ENCODE measurements at regions not wholly inside any gene's neighbourhood (a gene's known extent, or its start where the extent isn't known, plus 50 kb on each side); places are given as distances from the start of the nearest gene placed in this dataset.
"Not testable (repeated sequence)": the region's sequence is repeated elsewhere in the genome, so short reads cannot be mapped to it uniquely, and the experiment has no call there.

DNA sequence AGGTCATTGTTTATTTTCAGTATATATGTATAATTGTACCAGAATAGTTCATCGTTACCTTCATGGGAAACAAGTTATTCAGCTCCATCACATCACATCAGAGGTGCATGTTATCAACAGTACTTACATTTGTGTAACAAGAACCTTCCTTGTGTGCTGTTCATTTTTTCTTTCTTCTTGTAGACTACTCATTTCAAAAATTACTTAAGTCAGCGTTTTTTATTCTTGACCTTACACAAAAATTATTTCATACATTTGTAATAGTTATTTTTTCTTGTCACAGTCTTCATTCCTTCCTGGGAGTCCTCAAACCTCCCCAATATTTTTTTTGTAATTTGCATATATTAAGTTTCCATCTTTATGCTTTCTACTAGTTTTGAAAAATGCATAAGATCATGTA, 725.7 kb upstream of the ADGRB3 start:
- TF ChIP-seq, protein P1, sequence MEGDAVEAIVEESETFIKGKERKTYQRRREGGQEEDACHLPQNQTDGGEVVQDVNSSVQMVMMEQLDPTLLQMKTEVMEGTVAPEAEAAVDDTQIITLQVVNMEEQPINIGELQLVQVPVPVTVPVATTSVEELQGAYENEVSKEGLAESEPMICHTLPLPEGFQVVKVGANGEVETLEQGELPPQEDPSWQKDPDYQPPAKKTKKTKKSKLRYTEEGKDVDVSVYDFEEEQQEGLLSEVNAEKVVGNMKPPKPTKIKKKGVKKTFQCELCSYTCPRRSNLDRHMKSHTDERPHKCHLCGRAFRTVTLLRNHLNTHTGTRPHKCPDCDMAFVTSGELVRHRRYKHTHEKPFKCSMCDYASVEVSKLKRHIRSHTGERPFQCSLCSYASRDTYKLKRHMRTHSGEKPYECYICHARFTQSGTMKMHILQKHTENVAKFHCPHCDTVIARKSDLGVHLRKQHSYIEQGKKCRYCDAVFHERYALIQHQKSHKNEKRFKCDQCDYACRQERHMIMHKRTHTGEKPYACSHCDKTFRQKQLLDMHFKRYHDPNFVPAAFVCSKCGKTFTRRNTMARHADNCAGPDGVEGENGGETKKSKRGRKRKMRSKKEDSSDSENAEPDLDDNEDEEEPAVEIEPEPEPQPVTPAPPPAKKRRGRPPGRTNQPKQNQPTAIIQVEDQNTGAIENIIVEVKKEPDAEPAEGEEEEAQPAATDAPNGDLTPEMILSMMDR (IDR thresholded peaks at IDR 0.05; ENCODE audit: insufficient read depth, low read depth, low read length, missing control alignments) = no peak
- no peak for DNase-seq (ENCODE audit: low read depth)
- no peak overlapping the region for H3K4me3 ChIP-seq (ENCODE audit: low read length)

DNA sequence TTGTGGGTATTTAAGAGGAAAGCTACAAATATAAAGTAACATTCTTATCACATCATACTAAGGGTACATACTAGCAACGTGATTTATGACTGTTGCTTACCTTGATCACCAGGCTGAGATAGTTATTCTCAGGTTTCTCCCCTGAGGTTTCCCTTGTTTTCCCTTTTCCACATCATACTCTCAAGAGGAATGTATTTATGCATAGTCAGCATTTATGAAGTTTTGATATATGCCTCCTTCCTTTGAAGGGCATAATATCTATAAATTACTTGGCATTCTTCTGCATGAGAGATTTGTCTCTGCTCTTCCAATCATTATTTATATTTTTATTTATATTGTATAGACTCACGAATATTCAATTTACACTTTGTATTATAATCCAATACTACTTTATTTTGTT, 726.7 kb upstream of the ADGRB3 start:
- TF ChIP-seq, protein P1 (IDR thresholded peaks at IDR 0.05; ENCODE audit: insufficient read depth, low read depth, low read length, missing control alignments) = no peak
- no peak overlapping the region for H3K4me3 ChIP-seq (ENCODE audit: low read length)
- no peak for DNase-seq (ENCODE audit: low read depth)

DNA sequence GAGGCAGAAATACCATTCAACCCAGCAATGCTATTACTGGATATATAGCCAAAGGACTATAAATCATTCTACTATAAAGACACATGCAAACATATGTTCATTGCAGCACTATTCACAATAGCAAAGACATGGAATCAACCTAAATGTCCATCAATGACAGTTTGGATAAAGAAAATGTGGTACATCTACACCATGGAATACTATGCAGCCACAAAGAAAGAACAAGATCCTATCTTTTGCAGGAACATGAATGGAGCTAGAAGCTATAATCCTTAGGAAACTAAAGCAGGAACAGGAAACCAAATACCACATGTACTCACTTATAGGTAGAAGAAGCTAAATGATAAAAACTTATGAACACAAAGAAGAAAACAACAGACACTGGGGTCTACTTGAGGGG, 730.3 kb upstream of the ADGRB3 start:
- DNase-seq (ENCODE audit: low read depth) = not testable (repeated sequence)

DNA sequence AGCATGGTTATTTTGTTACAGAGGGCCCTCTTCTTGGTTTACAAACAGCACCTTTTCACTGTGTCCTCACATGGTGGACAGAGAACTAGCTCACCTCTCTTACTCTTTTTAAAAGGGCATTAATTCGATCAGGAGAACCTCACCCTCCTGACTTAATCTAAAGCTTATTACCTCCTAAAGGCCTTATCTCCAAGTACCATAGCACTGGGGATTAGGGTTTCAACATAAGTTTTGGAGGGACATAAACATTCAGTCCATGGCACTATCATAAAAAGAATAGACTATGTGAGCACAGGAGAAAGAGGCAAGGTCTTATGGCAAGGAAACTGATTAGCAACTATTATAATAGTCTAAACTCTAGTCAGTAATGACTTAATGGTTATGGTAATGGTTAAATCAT, 736.2 kb upstream of the ADGRB3 start:
- no peak for DNase-seq (ENCODE audit: low read depth)
- TF ChIP-seq, protein P1 (IDR thresholded peaks at IDR 0.05; ENCODE audit: insufficient read depth, low read depth, low read length, missing control alignments) = no peak
- H3K4me3 ChIP-seq (ENCODE audit: low read length) = no peak overlapping the region

More for the DNA sequence above, 730.3 kb upstream of the ADGRB3 start:
- not testable (repeated sequence) for H3K4me3 ChIP-seq (ENCODE audit: low read length)

DNA sequence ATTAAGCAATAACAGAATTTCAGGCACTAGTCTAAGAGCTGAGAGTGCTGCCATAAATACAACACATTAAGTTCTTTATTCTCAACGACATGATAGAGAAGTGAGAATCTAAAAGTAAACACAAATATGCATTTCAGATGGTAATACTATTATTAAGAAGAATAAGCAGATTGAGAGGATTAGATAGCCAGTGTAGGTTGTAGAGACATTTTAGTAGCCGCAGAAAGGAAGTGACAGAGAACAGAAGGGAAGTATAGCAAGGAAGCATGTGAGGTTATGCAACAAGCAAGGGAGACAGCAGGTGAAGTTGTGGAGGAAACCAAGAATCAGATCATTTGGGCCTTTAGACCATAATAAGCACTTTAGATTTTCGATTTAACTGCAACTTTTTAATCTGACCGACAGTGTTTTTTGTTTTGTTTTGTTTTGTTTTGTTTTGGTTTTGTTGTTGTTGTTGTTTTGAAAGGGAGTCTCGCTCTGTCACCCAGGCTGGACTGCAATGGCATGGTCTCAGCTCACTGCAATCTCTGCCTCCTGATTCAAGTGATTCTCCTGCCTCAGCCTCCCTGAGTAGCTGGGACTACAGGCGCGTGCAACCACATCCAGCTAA, 737.0 kb upstream of the ADGRB3 start:
- TF ChIP-seq, protein P1 (IDR thresholded peaks at IDR 0.05; ENCODE audit: insufficient read depth, low read depth, low read length, missing control alignments) = no peak
- no peak for DNase-seq (ENCODE audit: low read depth)
- no peak overlapping the region for H3K4me3 ChIP-seq (ENCODE audit: low read length)

DNA sequence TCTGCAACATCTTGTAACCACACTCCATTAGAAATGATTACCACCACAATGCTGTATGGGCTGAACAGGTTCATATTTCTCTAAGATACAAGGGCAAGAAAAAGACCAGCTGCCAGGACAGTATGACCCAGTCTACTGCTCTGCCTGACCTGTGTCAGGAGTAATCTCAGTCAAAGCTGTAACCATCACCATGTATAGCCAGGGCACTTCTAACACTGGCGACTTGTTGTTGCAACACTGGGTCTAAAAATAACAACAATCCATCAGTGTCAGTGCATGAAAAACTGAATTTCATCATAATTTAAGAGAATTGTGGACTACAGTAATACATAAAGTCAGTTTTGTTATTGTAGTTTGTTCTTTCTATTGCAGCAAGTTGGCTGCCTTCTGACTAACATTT, 738.6 kb upstream of the ADGRB3 start:
- H3K4me3 ChIP-seq (ENCODE audit: low read length) = no peak overlapping the region
- TF ChIP-seq, protein P1 (IDR thresholded peaks at IDR 0.05; ENCODE audit: insufficient read depth, low read depth, low read length, missing control alignments) = no peak
- no peak for DNase-seq (ENCODE audit: low read depth)

DNA sequence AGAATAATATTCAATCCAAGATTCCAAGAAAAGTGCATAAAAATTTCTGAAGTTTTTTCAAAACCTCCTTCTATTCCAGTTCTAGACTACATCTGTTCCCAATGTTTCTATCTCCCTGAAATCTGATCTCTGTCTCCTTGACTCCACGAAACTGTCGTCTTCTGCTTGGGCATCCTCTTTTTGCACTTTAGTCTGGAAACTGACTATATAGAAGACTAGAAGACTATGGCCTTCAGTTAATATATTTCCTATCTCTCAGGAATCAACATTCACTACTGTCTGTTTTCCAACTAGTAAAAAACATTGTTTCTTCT, 745.4 kb upstream of the ADGRB3 start:
- TF ChIP-seq, protein P1 (IDR thresholded peaks at IDR 0.05; ENCODE audit: insufficient read depth, low read depth, low read length, missing control alignments) = no peak
- no peak for DNase-seq (ENCODE audit: low read depth)

More for the DNA sequence above, 745.4 kb upstream of the ADGRB3 start:
- no peak overlapping the region for H3K4me3 ChIP-seq (ENCODE audit: low read length)
